ENCODE measurements at regions not wholly inside any gene's neighbourhood (a gene's known extent, or its start where the extent isn't known, plus 50 kb on each side); places are given as distances from the start of the nearest gene placed in this dataset.

- no peak for TF ChIP-seq POLR2AphosphoS5 (IDR thresholded peaks at IDR 0.05)
- TF ChIP-seq EP300 (IDR thresholded peaks at IDR 0.05; ENCODE audit: low read depth) = no peak
- TF ChIP-seq CTCF (IDR thresholded peaks at IDR 0.05) = no peak
- TF ChIP-seq POLR2A (IDR thresholded peaks at IDR 0.05) = no peak
These were observed 185.0 kb downstream of the BCL11A start for GRCh38 chr2:60368456-60368855.

All from transverse colon (tissue), 4 donors.